IPS-15b (cell line): ENCODE measurements at regions not wholly inside any gene's neighbourhood (a gene's known extent, or its start where the extent isn't known, plus 50 kb on each side); places are given as distances from the start of the nearest gene placed in this dataset.

Experiments used
- H3K27me3 ChIP-seq: one replicate; pipeline ENCODE4 v1.6.1; 2013; ENCODE audit warnings: low read length; ENCODE audit not compliant: control insufficient read depth, insufficient read depth
- H3K36me3 ChIP-seq: one replicate; pipeline ENCODE4 v1.6.1; 2013; ENCODE audit warnings: low read length; ENCODE audit not compliant: control insufficient read depth, insufficient read depth
- H3K4me1 ChIP-seq: one replicate; pipeline ENCODE4 v1.6.1; 2013; ENCODE audit warnings: mild to moderate bottlenecking, low read length; ENCODE audit not compliant: control insufficient read depth, insufficient read depth
- H3K4me3 ChIP-seq: one replicate; pipeline ENCODE4 v1.5.1; 2013; ENCODE audit warnings: low read depth, low read length
- H3K9ac ChIP-seq: one replicate; pipeline ENCODE4 v1.6.1; 2013; ENCODE audit warnings: low read depth, mild to moderate bottlenecking, low read length
- H3K9me3 ChIP-seq: one replicate; pipeline ENCODE4 v1.6.1; 2013; ENCODE audit warnings: mild to moderate bottlenecking, low read length; ENCODE audit not compliant: control insufficient read depth, insufficient read depth

- no peak overlapping the region for H3K4me3 ChIP-seq
- no peaks in the 10 kb centered on the region for H3K9me3 ChIP-seq
- no peaks in the 10 kb centered on the region for H3K27me3 ChIP-seq
Observed at GRCh38 chr14:42687421-42687820, 1080.7 kb downstream of the LRFN5 start.

GRCh38 chr14:42683707-42684106 lies 1077.0 kb downstream of the LRFN5 start:
- Histone ChIP-seq H3K27me3 (no peaks in the 10 kb centered on the region), H3K4me1 (peaks cover 3% of the 10 kb centered on the region), H3K36me3 (no peaks in the 10 kb centered on the region), H3K9me3 (no peaks in the 10 kb centered on the region), H3K4me3 (no peak overlapping the region), H3K9ac (no peak overlapping the region)

More at GRCh38 chr14:42687421-42687820, 1080.7 kb downstream of the LRFN5 start:
- H3K36me3 ChIP-seq, result no peaks in the 10 kb centered on the region
- H3K9ac ChIP-seq, result no peak overlapping the region
- H3K4me1 ChIP-seq, result peaks cover 3% of the 10 kb centered on the region

GRCh38 chr14:42676636-42677035 lies 1070.0 kb downstream of the LRFN5 start:
- H3K36me3 ChIP-seq, result no peaks in the 10 kb centered on the region
- H3K9me3 ChIP-seq, result no peaks in the 10 kb centered on the region
- no peaks in the 10 kb centered on the region for H3K27me3 ChIP-seq
- H3K4me1 ChIP-seq, result no peaks in the 10 kb centered on the region
- no peak overlapping the region for H3K9ac ChIP-seq
- no peak overlapping the region for H3K4me3 ChIP-seq

- Histone ChIP-seq H3K9me3 (no peaks in the 10 kb centered on the region), H3K4me1 (no peaks in the 10 kb centered on the region), H3K4me3 (no peak overlapping the region), H3K9ac (no peak overlapping the region), H3K36me3 (no peaks in the 10 kb centered on the region), H3K27me3 (no peaks in the 10 kb centered on the region)
Observed at GRCh38 chr14:42673963-42674362, 1067.3 kb downstream of the LRFN5 start.

GRCh38 chr14:42671636-42672035 lies 1065.0 kb downstream of the LRFN5 start:
- Histone ChIP-seq H3K4me3 (no peak overlapping the region), H3K4me1 (no peaks in the 10 kb centered on the region), H3K9ac (no peak overlapping the region), H3K36me3 (no peaks in the 10 kb centered on the region), H3K27me3 (no peaks in the 10 kb centered on the region), H3K9me3 (no peaks in the 10 kb centered on the region)

GRCh38 chr14:42665083-42665482 lies 1058.4 kb downstream of the LRFN5 start:
- Histone ChIP-seq H3K4me1 (no peaks in the 10 kb centered on the region), H3K27me3 (no peaks in the 10 kb centered on the region), H3K9me3 (no peaks in the 10 kb centered on the region), H3K36me3 (no peaks in the 10 kb centered on the region), H3K4me3 (no peak overlapping the region), H3K9ac (no peak overlapping the region)

GRCh38 chr14:42664190-42664589 lies 1057.5 kb downstream of the LRFN5 start:
- Histone ChIP-seq H3K4me3 (no peak overlapping the region), H3K9ac (no peak overlapping the region), H3K9me3 (no peaks in the 10 kb centered on the region), H3K4me1 (no peaks in the 10 kb centered on the region), H3K27me3 (no peaks in the 10 kb centered on the region), H3K36me3 (no peaks in the 10 kb centered on the region)

- H3K4me1 ChIP-seq, result peaks cover 15% of the 10 kb centered on the region
- H3K36me3 ChIP-seq, result no peaks in the 10 kb centered on the region
- no peak overlapping the region for H3K4me3 ChIP-seq
- H3K27me3 ChIP-seq, result peaks cover 34% of the 10 kb centered on the region
- no peaks in the 10 kb centered on the region for H3K9me3 ChIP-seq
- no peak overlapping the region for H3K9ac ChIP-seq
Observed at GRCh38 chr14:42654707-42655106, 1048.0 kb downstream of the LRFN5 start.

GRCh38 chr14:42642787-42643186 lies 1036.1 kb downstream of the LRFN5 start:
- Histone ChIP-seq H3K27me3 (no peaks in the 10 kb centered on the region), H3K9me3 (no peaks in the 10 kb centered on the region), H3K4me1 (no peaks in the 10 kb centered on the region), H3K36me3 (no peaks in the 10 kb centered on the region), H3K4me3 (no peak overlapping the region), H3K9ac (no peak overlapping the region)

GRCh38 chr14:42633504-42634095 lies 1026.9 kb downstream of the LRFN5 start:
- H3K36me3 ChIP-seq, result no peaks in the 10 kb centered on the region
- H3K27me3 ChIP-seq, result no peaks in the 10 kb centered on the region
- peaks cover 4% of the 10 kb centered on the region for H3K4me1 ChIP-seq
- no peak overlapping the region for H3K9ac ChIP-seq
- no peaks in the 10 kb centered on the region for H3K9me3 ChIP-seq
- no peak overlapping the region for H3K4me3 ChIP-seq

GRCh38 chr14:42629553-42629952 lies 1022.9 kb downstream of the LRFN5 start:
- H3K4me3 ChIP-seq, result no peak overlapping the region
- H3K27me3 ChIP-seq, result peaks cover 14% of the 10 kb centered on the region
- H3K4me1 ChIP-seq, result peaks cover 4% of the 10 kb centered on the region
- H3K9ac ChIP-seq, result no peak overlapping the region
- H3K36me3 ChIP-seq, result no peaks in the 10 kb centered on the region
- no peaks in the 10 kb centered on the region for H3K9me3 ChIP-seq

GRCh38 chr14:42628602-42629001 lies 1021.9 kb downstream of the LRFN5 start:
- Histone ChIP-seq H3K4me3 (no peak overlapping the region), H3K36me3 (no peaks in the 10 kb centered on the region), H3K9me3 (no peaks in the 10 kb centered on the region), H3K27me3 (peaks cover 15% of the 10 kb centered on the region), H3K4me1 (peaks cover 4% of the 10 kb centered on the region), H3K9ac (no peak overlapping the region)
